GM10248 (cell line): ENCODE measurements at regions not wholly inside any gene's neighbourhood (a gene's known extent, or its start where the extent isn't known, plus 50 kb on each side); places are given as distances from the start of the nearest gene placed in this dataset.

ENCODE experiments used
- CTCF ChIA-PET: fragments of 300-600 bp; sonication (Branson Sonifier 250); formaldehyde crosslinking; extraction: SDS; loops from one replicate; lab custom pipeline; 2021; ENCODE audit warnings: antibody characterized with exemption; lab: Yijun Ruan, JAX
- POLR2A ChIA-PET: fragments of 350-650 bp; sonication (Branson Sonifier 250); formaldehyde crosslinking; extraction: SDS; loops from one replicate; lab custom pipeline; 2020; ENCODE audit warnings: antibody characterized with exemption; lab: Yijun Ruan, JAX
- DNase-seq: peaks from one replicate; pipeline ENCODE4 v3.0.0; 2012; ENCODE audit errors: extremely low spot score
- CTCF ChIP-seq: IDR thresholded peaks from 2 replicates; pipeline ENCODE4 v1.5.1; 2012; ENCODE audit warnings: mild to moderate bottlenecking, low read depth; ENCODE audit errors: extremely low read depth, missing control alignments, control extremely low read depth

GRCh38 chr14:76951166-76951565 is 77.3 kb downstream of the IRF2BPL start:
- ChIA-PET POLR2A (no interaction called here), CTCF (interaction anchor here (3.0 kb wide), 1 partner anchor 11 kb away, joined by 11 read pairs; no protein-coding TSS in a partner anchor)
- no peak for DNase-seq
- no peak for TF ChIP-seq CTCF

GRCh38 chr14:76950055-76951020 is 78.2 kb downstream of the IRF2BPL start:
- no peak for DNase-seq
- POLR2A ChIA-PET: no interaction called here
- no peak for TF ChIP-seq CTCF
- CTCF ChIA-PET: interaction anchor here (0.7 to 3.3 kb wide), 3 partner anchors 11 to 120 kb away, joined by 3 to 13 read pairs (median 4); no protein-coding TSS in a partner anchor

GRCh38 chr14:76948976-76949375 is 79.5 kb downstream of the IRF2BPL start:
- no peak for TF ChIP-seq CTCF
- CTCF ChIA-PET: interaction anchor here (1.2 to 3.3 kb wide), 5 partner anchors 32 to 121 kb away, joined by 3 to 13 read pairs (median 5); no protein-coding TSS in a partner anchor
- POLR2A ChIA-PET: no interaction called here
- no peak for DNase-seq

- TF ChIP-seq CTCF: no peak
- ChIA-PET POLR2A (interaction anchor here (0.7 to 1.4 kb wide), 2 partner anchors 13 to 29 kb away, joined by 3 to 5 read pairs; no protein-coding TSS in a partner anchor), CTCF (interaction anchor here (0.9 to 3.3 kb wide), 12 partner anchors 8 to 368 kb away, joined by 3 to 13 read pairs (median 5); partner anchors contain the start of gene IRF2BPL)
- DNase-seq: no peak
Measured at GRCh38 chr14:76948213-76948947, 80.1 kb downstream of the IRF2BPL start.

- no peak for TF ChIP-seq CTCF
- POLR2A ChIA-PET: interaction anchor here (0.7 to 1.4 kb wide), 2 partner anchors 14 to 30 kb away, joined by 3 to 5 read pairs; no protein-coding TSS in a partner anchor
- no peak for DNase-seq
- CTCF ChIA-PET: interaction anchor here (0.6 to 3.3 kb wide), 22 partner anchors 8 to 368 kb away, joined by 3 to 13 read pairs (median 4); partner anchors contain the start of gene IRF2BPL
Measured at GRCh38 chr14:76947838-76948184, 80.7 kb downstream of the IRF2BPL start.
